ENCODE measurements at regions not wholly inside any gene's neighbourhood (a gene's known extent, or its start where the extent isn't known, plus 50 kb on each side); places are given as distances from the start of the nearest gene placed in this dataset.

- no peak for TF ChIP-seq POLR2A (IDR thresholded peaks at IDR 0.05)
- TF ChIP-seq CTCF (IDR thresholded peaks at IDR 0.05) = no peak
These were observed 415.2 kb upstream of the SGCG start for GRCh38 chr13:22765547-22765946.
